Psoas muscle (tissue), 7 donors: ENCODE measurements at regions not wholly inside any gene's neighbourhood (a gene's known extent, or its start where the extent isn't known, plus 50 kb on each side); places are given as distances from the start of the nearest gene placed in this dataset.

Experiments used
- ATAC-seq, 4 donors: fragments of 200-7000 bp; cut with Tn5 transposase; one replicate each; pipeline ENCODE4 v1.9.1; 2020; ENCODE audit warnings: moderate library complexity in 3 of 4, mild to moderate bottlenecking in 2 of 4
- DNase-seq, 2 donors: peaks; one replicate each; pipeline ENCODE4 v3.0.0-alpha.2; 2020
- H3K27ac ChIP-seq: fragments of 200-600 bp; one replicate; pipeline ENCODE4 v1.8.0; 2022
- H3K27me3 ChIP-seq, 3 donors: fragments of 200-600 bp in 1 of 3; one replicate each; pipeline versions ENCODE4 v1.6.1 to v1.8.0; 2013 to 2022; ENCODE audit warnings: low read length in 2 of 3, mild to moderate bottlenecking in 2 of 3, moderate library complexity in 1 of 3; ENCODE audit not compliant: insufficient read depth in 3 of 3
- H3K36me3 ChIP-seq, 2 donors: fragments of 200-600 bp in 1 of 2; one replicate each; pipeline versions ENCODE4 v1.6.1 to v1.8.0; 2013 to 2022; ENCODE audit warnings: low read depth in 1 of 2, mild to moderate bottlenecking in 1 of 2, moderate library complexity in 1 of 2; ENCODE audit not compliant: insufficient read depth in 1 of 2
- H3K4me1 ChIP-seq: fragments of 200-600 bp; one replicate; pipeline ENCODE4 v1.8.0; 2022
- H3K4me3 ChIP-seq: fragments of 200-600 bp; one replicate; pipeline ENCODE4 v1.8.0; 2022; ENCODE audit warnings: mild to moderate bottlenecking
- H3K9me3 ChIP-seq: fragments of 200-600 bp; one replicate; pipeline ENCODE4 v1.8.0; 2022
- WGBS, 3 donors: extraction: QIAGEN DNeasy Blood & Tissue Kit; methylation state at CpG; one replicate each; pipeline versions ENCODE4 v1.1.6 to v1.1.7; 2013; 5-methylcytosine and 5-hydroxymethylcytosine counted together
- intact Hi-C, 2 donors: fragments of 100-400 bp; cut with DNase I; formaldehyde crosslinking; loops; one replicate each; pipeline versions ENCODE4 v1.11.0 to v1.14.2; 2022
- TF ChIP-seq, protein P1 (sequence below): fragments of 200-600 bp; IDR thresholded peaks from one replicate; pipeline ENCODE4 v1.8.0; 2022; ENCODE audit warnings: antibody characterized with exemption
- donor health status: healthy with polysubstance abuse.
- donor health status: DM: no; HTN: no; CAD: no; lungs with moderate emphysema.
- donor health status: Bipolar disorder and iron deficiency.
- donor health status: healthy.
- donor health status: DM: yes; HTN: yes; CAD: no.
- donor health status: DM: no; HTN: no; CAD: no.
- donor health status: DM: yes; HTN: yes; CAD: no.

DNA sequence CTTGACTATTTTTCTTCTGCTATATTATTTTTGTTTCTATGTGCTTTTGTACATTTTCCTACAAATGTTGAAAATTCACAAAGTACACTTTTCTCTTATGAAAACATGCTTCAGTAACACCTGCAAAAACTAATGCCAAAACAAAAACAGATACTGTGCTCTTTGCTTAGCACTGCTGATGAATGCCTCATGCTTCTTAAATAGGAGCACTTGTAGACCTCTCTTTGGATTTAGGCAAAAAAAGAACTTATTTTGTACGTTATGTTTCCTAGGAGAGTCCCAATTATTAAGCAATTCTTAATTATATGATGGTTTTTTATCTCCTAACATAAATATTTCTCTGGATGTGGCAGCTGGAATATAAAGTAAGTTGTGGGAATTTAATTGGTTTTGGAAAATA is 285.0 kb upstream of the ARSJ start:
- Histone ChIP-seq H3K36me3 (no peaks in the 10 kb centered on the region), H3K4me1 (no peaks in the 10 kb centered on the region), H3K27me3 (no peaks in the 10 kb centered on the region), H3K9me3 (no peaks in the 10 kb centered on the region), H3K27ac (no peak overlapping the region), H3K4me3 (no peak overlapping the region)
- intact Hi-C loops, result no loop called here
- 49 to 58% (median 58%) methylated on average over 1 of the region's 1 CpG for WGBS, 3 donors
- TF ChIP-seq, protein P1, sequence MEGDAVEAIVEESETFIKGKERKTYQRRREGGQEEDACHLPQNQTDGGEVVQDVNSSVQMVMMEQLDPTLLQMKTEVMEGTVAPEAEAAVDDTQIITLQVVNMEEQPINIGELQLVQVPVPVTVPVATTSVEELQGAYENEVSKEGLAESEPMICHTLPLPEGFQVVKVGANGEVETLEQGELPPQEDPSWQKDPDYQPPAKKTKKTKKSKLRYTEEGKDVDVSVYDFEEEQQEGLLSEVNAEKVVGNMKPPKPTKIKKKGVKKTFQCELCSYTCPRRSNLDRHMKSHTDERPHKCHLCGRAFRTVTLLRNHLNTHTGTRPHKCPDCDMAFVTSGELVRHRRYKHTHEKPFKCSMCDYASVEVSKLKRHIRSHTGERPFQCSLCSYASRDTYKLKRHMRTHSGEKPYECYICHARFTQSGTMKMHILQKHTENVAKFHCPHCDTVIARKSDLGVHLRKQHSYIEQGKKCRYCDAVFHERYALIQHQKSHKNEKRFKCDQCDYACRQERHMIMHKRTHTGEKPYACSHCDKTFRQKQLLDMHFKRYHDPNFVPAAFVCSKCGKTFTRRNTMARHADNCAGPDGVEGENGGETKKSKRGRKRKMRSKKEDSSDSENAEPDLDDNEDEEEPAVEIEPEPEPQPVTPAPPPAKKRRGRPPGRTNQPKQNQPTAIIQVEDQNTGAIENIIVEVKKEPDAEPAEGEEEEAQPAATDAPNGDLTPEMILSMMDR, result no peak
- ATAC-seq (no peak), DNase-seq (no peak)

DNA sequence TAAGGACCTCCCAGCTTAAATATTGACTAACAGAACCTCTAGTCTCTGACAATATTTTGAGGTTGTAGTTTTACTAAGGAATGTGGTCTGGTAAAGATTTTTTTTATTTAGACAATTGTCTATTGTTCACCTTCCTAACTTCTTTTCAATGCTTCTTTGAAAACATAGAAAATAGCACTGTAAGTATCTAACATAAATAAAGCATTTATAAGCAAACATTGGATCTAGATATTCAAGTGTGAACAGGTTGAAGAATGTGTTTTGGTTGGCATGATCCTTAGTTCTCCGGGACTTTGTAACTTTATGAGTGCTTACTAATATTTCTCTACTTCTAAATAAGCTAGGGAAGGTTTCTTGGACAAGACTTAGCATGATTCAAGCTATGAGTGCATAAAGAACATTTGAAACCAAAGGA is 285.4 kb upstream of the ARSJ start:
- no peak for DNase-seq
- Histone ChIP-seq H3K4me3 (no peak overlapping the region), H3K36me3 (no peaks in the 10 kb centered on the region), H3K4me1 (no peaks in the 10 kb centered on the region), H3K9me3 (no peaks in the 10 kb centered on the region), H3K27me3 (no peaks in the 10 kb centered on the region), H3K27ac (no peak overlapping the region)
- ATAC-seq, result no peak
- WGBS, 3 donors, result 55 to 62% (median 60%) methylated on average over 1 of the region's 1 CpG
- TF ChIP-seq, protein P1, result no peak
- intact Hi-C loops, result no loop called here

DNA sequence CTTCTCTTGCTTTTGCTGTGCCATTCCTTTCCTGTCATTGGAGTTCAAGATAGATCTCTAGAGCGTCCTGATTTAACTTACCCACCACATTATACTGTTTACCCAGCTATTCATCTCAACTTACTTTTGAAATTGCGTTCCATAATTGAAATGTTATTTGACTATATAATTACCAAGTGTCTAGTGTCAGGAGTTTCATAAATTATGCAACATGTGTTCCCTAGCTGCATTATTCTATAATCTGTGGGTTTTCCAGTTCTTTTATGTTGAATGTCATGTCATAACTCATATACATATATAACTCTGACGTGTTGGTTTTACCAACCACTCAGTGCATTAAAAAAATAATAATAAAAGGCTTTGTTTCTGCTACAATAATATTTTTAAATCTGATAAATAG is 285.9 kb upstream of the ARSJ start:
- Histone ChIP-seq H3K27me3 (no peaks in the 10 kb centered on the region), H3K9me3 (no peaks in the 10 kb centered on the region), H3K36me3 (no peaks in the 10 kb centered on the region), H3K4me1 (no peaks in the 10 kb centered on the region), H3K4me3 (no peak overlapping the region), H3K27ac (no peak overlapping the region)
- DNase-seq (no peak), ATAC-seq (no peak)
- TF ChIP-seq, protein P1, result no peak
- intact Hi-C loops, result no loop called here
- WGBS, 3 donors, result 61 to 72% (median 64%) methylated on average over 3 of the region's 3 CpGs

DNA sequence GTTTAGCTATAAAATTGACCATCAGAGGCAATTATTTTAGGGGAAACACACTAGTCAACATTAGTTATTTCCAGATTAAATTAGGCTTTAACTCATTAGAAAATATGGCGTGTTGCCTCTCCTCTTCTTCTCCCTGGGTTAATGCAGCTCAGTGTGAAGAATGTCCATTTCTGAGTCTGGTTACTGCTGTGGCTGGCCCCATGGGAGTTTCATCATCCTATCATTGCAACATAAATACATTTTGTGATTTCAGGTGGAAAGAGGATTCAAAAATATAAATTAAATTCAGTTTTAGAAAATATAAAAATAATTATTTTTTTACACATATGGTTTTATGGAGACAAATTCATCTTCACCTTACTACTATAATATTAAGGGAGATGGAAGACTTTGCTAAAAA is 288.5 kb upstream of the ARSJ start:
- no peak for DNase-seq
- H3K27ac ChIP-seq, result no peak overlapping the region
- H3K4me3 ChIP-seq, result no peak overlapping the region
- H3K27me3 ChIP-seq, result no peaks in the 10 kb centered on the region
- no peak for ATAC-seq
- TF ChIP-seq, protein P1, result no peak
- H3K4me1 ChIP-seq, result no peaks in the 10 kb centered on the region
- intact Hi-C loops, result no loop called here
- H3K36me3 ChIP-seq, result no peaks in the 10 kb centered on the region
- WGBS, 3 donors, result 74 to 89% (median 83%) methylated on average over 1 of the region's 1 CpG
- no peaks in the 10 kb centered on the region for H3K9me3 ChIP-seq

DNA sequence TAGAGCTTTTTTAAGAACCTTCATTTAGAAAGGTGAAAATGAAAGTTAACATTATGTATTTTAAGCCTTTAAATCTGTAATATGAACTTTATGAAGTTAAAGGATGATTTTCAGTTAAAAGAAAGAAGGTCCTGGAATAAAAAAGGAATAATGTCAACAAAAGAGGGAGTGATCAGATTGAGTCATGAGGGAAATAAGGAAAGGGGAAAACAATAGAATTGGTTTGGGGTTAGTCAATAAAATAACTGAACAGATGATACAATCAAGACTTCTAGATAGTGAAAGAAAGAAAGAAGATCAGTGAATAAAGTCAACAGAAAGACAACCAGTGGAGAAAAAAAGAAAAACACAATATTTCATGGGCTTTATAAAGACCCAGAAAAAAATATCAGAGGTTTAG is 291.6 kb upstream of the ARSJ start:
- TF ChIP-seq, protein P1, result no peak
- Histone ChIP-seq H3K4me3 (no peak overlapping the region), H3K9me3 (no peaks in the 10 kb centered on the region), H3K4me1 (no peaks in the 10 kb centered on the region), H3K36me3 (no peaks in the 10 kb centered on the region), H3K27me3 (peaks cover 0 to 4% (median 0%) of the 10 kb centered on the region in 3 donors), H3K27ac (no peak overlapping the region)
- DNase-seq (no peak), ATAC-seq (no peak)
- intact Hi-C loops, result no loop called here
